Bronchial epithelial cell (primary cell): ENCODE measurements at regions not wholly inside any gene's neighbourhood (a gene's known extent, or its start where the extent isn't known, plus 50 kb on each side); places are given as distances from the start of the nearest gene placed in this dataset.

Experiments
- DNase-seq: peaks from one replicate; pipeline ENCODE4 v3.0.0-alpha.2; 2010; ENCODE audit warnings: low read depth
- FAIRE-seq: peaks from 2 replicates; lab custom pipeline; 2011; peaks lifted over from hg19 to GRCh38; lab: Jason Lieb, UNC
- H3K27me3 ChIP-seq: 2 replicates; pipeline ENCODE4 v1.5.1; 2011; ENCODE audit warnings: low read length; ENCODE audit not compliant: control insufficient read depth, insufficient read depth
- H3K36me3 ChIP-seq: 2 replicates; pipeline ENCODE4 v1.5.1; 2011; ENCODE audit warnings: low read length; ENCODE audit not compliant: control insufficient read depth, insufficient read depth
- H3K4me3 ChIP-seq: 2 replicates; pipeline ENCODE4 v1.5.1; 2011; ENCODE audit warnings: mild to moderate bottlenecking, low read depth, low read length, control low read depth
- TF ChIP-seq, protein P1 (sequence below): IDR thresholded peaks from 2 replicates; pipeline ENCODE4 v1.5.1; 2011; ENCODE audit warnings: mild to moderate bottlenecking, moderate library complexity, low read length, control low read depth, inconsistent platforms; ENCODE audit not compliant: insufficient read depth, severe bottlenecking

DNA sequence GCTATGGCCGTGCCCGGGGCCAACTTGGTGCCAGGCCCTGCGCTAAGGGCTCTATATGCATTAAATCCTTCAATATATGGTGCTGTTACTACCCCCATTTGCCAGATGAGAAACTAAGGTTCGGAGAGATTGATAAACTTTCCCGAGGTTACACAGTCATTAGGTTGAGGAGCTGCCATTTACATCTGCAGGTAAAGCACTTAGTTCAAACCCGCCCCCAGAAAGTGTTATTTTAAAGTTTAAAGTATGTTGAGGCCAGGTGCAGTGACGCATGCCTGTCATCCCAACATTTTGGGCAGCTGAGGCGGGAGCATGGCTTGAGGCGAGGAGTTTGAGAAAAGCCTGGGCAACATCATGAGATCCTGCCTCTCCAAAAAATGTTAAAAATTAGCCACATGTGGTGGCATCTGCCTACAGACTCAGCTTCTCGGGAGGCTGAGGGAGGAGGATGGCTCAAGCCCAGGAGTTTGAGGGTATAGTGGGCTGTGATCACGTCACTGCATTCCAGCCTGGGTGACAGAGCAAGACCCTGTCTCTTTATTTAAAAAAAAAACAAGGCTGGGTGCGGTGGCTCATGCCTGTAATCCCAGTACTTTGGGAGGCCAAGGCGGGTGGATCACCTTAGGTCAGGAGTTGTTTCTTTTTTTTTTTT is 264.7 kb downstream of the PARN start:
- Histone ChIP-seq H3K4me3 (no peak overlapping the region), H3K27me3 (no peaks in the 10 kb centered on the region), H3K36me3 (no peaks in the 10 kb centered on the region)
- no peak for FAIRE-seq
- no peak for DNase-seq
- TF ChIP-seq, protein P1, sequence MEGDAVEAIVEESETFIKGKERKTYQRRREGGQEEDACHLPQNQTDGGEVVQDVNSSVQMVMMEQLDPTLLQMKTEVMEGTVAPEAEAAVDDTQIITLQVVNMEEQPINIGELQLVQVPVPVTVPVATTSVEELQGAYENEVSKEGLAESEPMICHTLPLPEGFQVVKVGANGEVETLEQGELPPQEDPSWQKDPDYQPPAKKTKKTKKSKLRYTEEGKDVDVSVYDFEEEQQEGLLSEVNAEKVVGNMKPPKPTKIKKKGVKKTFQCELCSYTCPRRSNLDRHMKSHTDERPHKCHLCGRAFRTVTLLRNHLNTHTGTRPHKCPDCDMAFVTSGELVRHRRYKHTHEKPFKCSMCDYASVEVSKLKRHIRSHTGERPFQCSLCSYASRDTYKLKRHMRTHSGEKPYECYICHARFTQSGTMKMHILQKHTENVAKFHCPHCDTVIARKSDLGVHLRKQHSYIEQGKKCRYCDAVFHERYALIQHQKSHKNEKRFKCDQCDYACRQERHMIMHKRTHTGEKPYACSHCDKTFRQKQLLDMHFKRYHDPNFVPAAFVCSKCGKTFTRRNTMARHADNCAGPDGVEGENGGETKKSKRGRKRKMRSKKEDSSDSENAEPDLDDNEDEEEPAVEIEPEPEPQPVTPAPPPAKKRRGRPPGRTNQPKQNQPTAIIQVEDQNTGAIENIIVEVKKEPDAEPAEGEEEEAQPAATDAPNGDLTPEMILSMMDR: no peak

DNA sequence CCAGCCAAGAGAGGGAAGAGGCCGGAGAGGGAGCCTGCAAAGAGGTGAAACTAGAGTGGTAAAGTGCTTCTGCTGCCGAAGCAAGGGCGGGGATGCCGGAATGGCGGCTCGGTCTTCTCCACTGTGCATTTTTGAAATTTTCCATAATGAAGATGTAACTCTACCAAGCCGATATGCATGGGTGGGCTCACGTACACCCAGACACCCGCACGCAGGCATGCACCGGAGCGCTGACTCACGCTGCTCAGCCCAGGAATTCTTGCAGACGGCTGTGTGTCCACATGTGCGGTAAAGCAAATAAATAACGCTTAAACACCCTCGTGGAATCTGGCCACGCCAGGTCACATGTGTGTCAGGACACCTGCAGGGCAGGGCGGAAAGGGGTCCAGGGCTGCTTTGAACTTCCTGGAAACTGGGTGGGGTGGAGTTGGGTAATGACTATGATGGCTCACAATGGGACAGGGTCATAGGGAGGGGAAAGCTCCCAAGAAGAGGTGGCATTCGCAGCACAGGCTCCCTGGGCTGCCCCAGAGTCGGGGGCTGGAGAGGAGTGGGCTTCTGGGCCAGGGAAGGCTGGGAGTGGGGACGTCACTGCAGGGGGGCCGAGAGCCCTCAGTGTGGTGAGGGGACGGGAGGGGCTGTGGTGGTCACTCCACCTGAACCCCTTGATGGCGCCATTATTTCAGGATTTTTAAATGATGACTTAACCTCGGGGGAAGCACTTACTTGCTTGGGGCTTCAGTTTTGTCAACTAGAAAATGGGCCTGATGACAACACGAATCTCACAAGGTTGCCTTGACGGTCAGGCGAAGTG is 265.5 kb downstream of the PARN start:
- Histone ChIP-seq H3K27me3 (no peaks in the 10 kb centered on the region), H3K4me3 (no peak overlapping the region), H3K36me3 (no peaks in the 10 kb centered on the region)
- DNase-seq: peak; percentile 90
- no peak for FAIRE-seq
- TF ChIP-seq, protein P1: no peak

DNA sequence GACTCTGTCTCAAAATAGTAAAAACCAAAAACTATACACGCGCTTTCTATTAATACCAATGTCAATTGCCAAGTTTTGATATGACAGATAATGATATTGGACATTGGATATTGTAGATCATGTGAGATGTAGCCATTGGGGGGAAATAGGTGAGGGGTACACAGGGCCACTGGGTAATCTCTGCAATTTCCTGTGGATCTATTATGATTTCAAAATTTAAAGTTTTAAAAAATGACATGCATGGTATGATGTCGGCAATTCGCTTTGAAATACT is 266.0 kb downstream of the PARN start:
- DNase-seq (no peak), FAIRE-seq (no peak)
- TF ChIP-seq, protein P1: no peak
- H3K36me3 ChIP-seq: no peaks in the 10 kb centered on the region
- H3K4me3 ChIP-seq: no peak overlapping the region
- no peaks in the 10 kb centered on the region for H3K27me3 ChIP-seq

DNA sequence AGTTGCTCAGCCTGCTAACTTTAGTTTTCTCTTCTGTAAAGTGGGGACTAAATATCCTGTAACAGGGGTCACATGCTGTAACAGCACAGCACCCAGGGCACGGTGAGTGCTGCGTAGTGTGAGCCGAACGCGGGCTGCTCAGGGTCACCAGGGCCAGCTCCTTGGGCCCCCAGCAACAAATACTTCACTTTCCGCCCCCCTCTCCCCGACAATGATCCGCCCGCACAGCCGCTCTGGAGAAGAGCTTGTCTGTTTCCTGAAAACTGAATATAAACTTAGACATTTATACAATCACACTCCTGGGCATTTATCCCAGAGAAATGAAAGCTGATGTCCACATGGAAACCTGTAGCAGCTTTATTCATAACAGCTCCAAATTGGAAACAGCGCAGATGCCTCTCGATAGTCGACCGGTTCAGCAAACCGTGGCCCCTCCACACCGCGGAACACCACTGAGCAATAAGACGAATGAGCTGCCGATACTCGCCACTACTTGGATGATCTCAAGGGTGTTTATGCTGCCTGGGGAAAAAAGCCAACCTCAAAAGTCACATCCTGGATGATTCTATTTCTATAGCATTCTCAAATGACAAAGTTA is 267.2 kb downstream of the PARN start:
- no peak overlapping the region for H3K4me3 ChIP-seq
- FAIRE-seq: no peak
- no peaks in the 10 kb centered on the region for H3K27me3 ChIP-seq
- TF ChIP-seq, protein P1: no peak
- DNase-seq: no peak
- no peaks in the 10 kb centered on the region for H3K36me3 ChIP-seq

DNA sequence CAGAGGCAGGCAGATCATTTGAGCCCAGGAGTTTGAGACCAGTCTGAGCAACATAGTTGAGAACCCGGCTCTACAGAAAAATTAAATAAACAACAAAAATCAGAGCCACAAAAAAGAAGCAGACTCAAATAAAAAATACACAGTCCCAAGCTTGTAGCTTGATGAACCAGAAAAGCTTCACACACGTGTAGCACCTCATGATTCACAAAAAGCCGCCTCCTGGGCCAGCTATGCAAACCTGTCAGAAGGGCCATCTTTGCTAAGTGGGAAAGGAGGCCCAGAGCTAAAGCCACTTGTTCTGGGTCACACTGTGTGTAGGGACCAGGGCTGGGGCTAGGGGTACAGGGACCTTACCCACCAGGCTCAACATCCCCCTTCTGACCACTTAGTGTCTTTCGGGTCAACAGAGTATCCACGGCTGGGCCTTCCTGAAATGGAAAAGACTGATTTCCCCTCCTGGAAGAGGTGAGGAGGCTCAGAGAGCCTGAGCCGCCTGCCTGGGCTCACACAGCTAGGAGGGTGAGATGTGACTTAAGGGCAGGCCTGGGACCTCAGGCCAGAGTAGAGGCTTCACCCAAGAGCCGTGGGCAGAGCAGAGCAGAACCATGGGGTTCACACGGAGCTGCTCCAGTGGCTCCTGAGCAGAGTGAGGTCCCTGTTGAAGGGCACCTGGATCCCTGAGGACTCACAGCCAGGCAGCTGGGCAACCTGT is 269.6 kb downstream of the PARN start:
- H3K27me3 ChIP-seq: no peaks in the 10 kb centered on the region
- TF ChIP-seq, protein P1: no peak
- H3K36me3 ChIP-seq: no peaks in the 10 kb centered on the region
- DNase-seq (no peak), FAIRE-seq (no peak)
- H3K4me3 ChIP-seq: no peak overlapping the region
